KMS-11 (cell line): ENCODE measurements at regions not wholly inside any gene's neighbourhood (a gene's known extent, or its start where the extent isn't known, plus 50 kb on each side); places are given as distances from the start of the nearest gene placed in this dataset.
"Not testable (repeated sequence)": the region's sequence is repeated elsewhere in the genome, so short reads cannot be mapped to it uniquely, and the experiment has no call there.

Experiments used
- H2AFZ ChIP-seq: fragments of 200-600 bp; sonication (generic); 2 replicates; pipeline ENCODE4 v1.6.1; 2016; ENCODE audit warnings: antibody characterized with exemption, mixed run types, low read depth
- H3K27ac ChIP-seq: fragments of 200-600 bp; sonication (generic); 2 replicates; pipeline ENCODE4 v1.6.1; 2016; ENCODE audit warnings: mild to moderate bottlenecking, mixed run types
- H3K27me3 ChIP-seq: fragments of 200-600 bp; sonication (generic); 2 replicates; pipeline ENCODE4 v1.6.1; 2017; ENCODE audit warnings: mild to moderate bottlenecking, low read depth, mixed run types, moderate library complexity; ENCODE audit not compliant: insufficient read depth
- H3K36me3 ChIP-seq: fragments of 200-600 bp; sonication (generic); 2 replicates; pipeline ENCODE4 v1.6.1; 2017; ENCODE audit warnings: mild to moderate bottlenecking, mixed run types; ENCODE audit not compliant: insufficient read depth
- H3K4me1 ChIP-seq: fragments of 200-600 bp; sonication (generic); 2 replicates; pipeline ENCODE4 v1.6.1; 2016; ENCODE audit warnings: mild to moderate bottlenecking, low read depth, mixed run types; ENCODE audit not compliant: poor library complexity, severe bottlenecking
- H3K4me2 ChIP-seq: fragments of 200-600 bp; sonication (generic); 2 replicates; pipeline ENCODE4 v1.7.0; 2016; ENCODE audit warnings: mild to moderate bottlenecking, mixed run types
- H3K4me3 ChIP-seq: fragments of 200-600 bp; sonication (generic); IDR thresholded peaks from 2 replicates; pipeline ENCODE4 v1.6.1; 2017; ENCODE audit warnings: low read depth, low read length, mixed read lengths; ENCODE audit not compliant: insufficient read depth
- H3K79me2 ChIP-seq: fragments of 200-600 bp; sonication (generic); 2 replicates; pipeline ENCODE4 v1.6.1; 2016; ENCODE audit warnings: low read depth, mixed run types; ENCODE audit not compliant: insufficient read depth
- H3K9ac ChIP-seq: fragments of 200-600 bp; sonication (generic); 2 replicates; pipeline ENCODE4 v1.6.1; 2016; ENCODE audit warnings: mild to moderate bottlenecking, mixed run types
- H4K20me1 ChIP-seq: fragments of 200-600 bp; sonication (generic); 2 replicates; pipeline ENCODE4 v1.6.1; 2016; ENCODE audit warnings: mild to moderate bottlenecking, mixed run types; ENCODE audit not compliant: insufficient read depth
- TF ChIP-seq, protein P1 (sequence below): fragments of 200-600 bp; sonication (generic); conservative IDR thresholded peaks from 2 replicates; pipeline ENCODE4 v1.6.1; 2017; ENCODE audit warnings: low read depth, mild to moderate bottlenecking, antibody characterized with exemption, low read length, moderate library complexity, mixed read lengths

DNA sequence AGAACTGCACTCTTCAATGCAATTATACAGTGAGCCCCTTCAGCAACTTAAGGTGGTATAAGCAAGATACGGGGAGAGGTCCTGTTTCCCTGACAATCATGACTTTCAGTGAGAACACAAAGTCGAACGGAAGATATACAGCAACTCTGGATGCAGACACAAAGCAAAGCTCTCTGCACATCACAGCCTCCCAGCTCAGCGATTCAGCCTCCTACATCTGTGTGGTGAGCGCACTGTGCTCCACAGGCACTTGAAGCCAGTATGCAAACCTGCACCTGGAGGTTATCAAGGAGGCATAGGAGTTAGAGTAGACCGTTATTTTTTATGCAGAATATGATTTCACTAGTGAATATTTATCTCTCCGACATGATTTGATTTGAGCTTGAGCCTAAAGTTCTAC is 152.2 kb upstream of the OR4E1 start:
- TF ChIP-seq, protein P1, sequence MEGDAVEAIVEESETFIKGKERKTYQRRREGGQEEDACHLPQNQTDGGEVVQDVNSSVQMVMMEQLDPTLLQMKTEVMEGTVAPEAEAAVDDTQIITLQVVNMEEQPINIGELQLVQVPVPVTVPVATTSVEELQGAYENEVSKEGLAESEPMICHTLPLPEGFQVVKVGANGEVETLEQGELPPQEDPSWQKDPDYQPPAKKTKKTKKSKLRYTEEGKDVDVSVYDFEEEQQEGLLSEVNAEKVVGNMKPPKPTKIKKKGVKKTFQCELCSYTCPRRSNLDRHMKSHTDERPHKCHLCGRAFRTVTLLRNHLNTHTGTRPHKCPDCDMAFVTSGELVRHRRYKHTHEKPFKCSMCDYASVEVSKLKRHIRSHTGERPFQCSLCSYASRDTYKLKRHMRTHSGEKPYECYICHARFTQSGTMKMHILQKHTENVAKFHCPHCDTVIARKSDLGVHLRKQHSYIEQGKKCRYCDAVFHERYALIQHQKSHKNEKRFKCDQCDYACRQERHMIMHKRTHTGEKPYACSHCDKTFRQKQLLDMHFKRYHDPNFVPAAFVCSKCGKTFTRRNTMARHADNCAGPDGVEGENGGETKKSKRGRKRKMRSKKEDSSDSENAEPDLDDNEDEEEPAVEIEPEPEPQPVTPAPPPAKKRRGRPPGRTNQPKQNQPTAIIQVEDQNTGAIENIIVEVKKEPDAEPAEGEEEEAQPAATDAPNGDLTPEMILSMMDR = no peak
- Histone ChIP-seq H3K4me3 (no peak overlapping the region), H2AFZ (no peak overlapping the region), H3K27ac (no peak overlapping the region), H3K27me3 (no peaks in the 10 kb centered on the region), H3K9ac (no peak overlapping the region), H3K4me1 (no peaks in the 10 kb centered on the region), H3K4me2 (no peak overlapping the region), H3K79me2 (no peaks in the 10 kb centered on the region), H3K36me3 (no peaks in the 10 kb centered on the region), H4K20me1 (no peaks in the 10 kb centered on the region)

DNA sequence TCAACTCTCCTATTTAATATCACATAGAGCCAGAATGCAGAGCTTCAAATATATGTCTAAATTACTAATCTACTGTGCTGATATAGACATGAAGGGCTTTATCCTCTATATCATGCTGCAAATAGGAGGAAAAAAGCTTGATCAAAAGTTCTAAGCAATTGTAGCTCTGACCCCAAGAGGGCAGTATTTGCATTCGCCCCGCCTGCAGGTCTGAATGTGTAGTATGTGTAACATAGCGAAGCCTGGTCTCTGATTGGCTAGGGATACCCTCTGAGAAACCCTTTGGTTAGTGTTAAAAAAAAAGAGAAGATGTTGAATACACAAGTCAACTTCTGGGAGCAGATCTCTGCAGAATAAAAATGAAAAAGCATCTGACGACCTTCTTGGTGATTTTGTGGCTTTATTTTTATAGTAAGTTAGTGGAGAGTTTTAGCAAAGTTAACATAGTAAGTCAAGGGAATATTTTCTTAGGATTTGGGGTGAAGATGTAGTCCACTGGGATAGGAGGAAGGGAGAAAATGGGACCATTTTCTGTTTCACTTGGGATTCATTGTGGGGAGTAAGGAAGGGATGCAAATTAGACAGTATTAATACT is 151.6 kb upstream of the OR4E1 start:
- no peak overlapping the region for H2AFZ ChIP-seq
- H3K27me3 ChIP-seq = no peaks in the 10 kb centered on the region
- TF ChIP-seq, protein P1 = peak; percentile 70
- no peaks in the 10 kb centered on the region for H4K20me1 ChIP-seq
- no peaks in the 10 kb centered on the region for H3K4me1 ChIP-seq
- H3K9ac ChIP-seq = no peak overlapping the region
- H3K4me3 ChIP-seq = no peak overlapping the region
- H3K4me2 ChIP-seq = no peak overlapping the region
- no peaks in the 10 kb centered on the region for H3K79me2 ChIP-seq
- no peaks in the 10 kb centered on the region for H3K36me3 ChIP-seq
- no peak overlapping the region for H3K27ac ChIP-seq

GRCh38 chr14:21822109-21822508 is 148.5 kb upstream of the OR4E1 start:
- TF ChIP-seq, protein P1 = no peak
- no peaks in the 10 kb centered on the region for H3K36me3 ChIP-seq
- no peaks in the 10 kb centered on the region for H4K20me1 ChIP-seq
- H2AFZ ChIP-seq = no peak overlapping the region
- H3K4me3 ChIP-seq = no peak overlapping the region
- no peak overlapping the region for H3K9ac ChIP-seq
- no peaks in the 10 kb centered on the region for H3K27me3 ChIP-seq
- H3K27ac ChIP-seq = no peak overlapping the region
- H3K4me1 ChIP-seq = no peaks in the 10 kb centered on the region
- no peaks in the 10 kb centered on the region for H3K79me2 ChIP-seq
- H3K4me2 ChIP-seq = no peak overlapping the region

- Histone ChIP-seq H4K20me1 (no peaks in the 10 kb centered on the region), H3K4me3 (no peak overlapping the region), H3K4me2 (no peak overlapping the region), H3K27ac (no peak overlapping the region), H3K27me3 (no peaks in the 10 kb centered on the region), H3K9ac (no peak overlapping the region), H3K79me2 (no peaks in the 10 kb centered on the region), H3K36me3 (no peaks in the 10 kb centered on the region), H2AFZ (no peak overlapping the region), H3K4me1 (no peaks in the 10 kb centered on the region)
- TF ChIP-seq, protein P1 = no peak
Observed at GRCh38 chr14:21820631-21821030, 147.0 kb upstream of the OR4E1 start.

DNA sequence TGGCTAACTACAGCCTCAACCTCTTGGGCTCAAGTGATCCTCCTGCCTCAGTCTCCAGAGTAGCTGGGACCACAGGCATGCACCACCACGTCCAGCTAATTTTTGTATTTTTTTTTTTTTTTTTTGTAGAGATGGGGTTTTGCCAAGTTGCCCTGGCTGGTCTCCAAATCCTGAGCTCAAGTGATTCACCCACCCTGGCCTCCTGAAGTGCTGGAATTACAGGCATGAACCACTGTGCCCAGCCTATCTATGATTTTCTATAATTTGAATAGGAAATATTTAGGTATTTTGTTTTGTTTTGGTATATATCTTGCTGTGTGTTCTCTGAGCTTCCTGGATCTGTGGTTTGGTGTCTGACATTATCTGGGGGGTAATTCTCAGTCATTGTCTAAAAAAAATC is 146.3 kb upstream of the OR4E1 start:
- not testable (repeated sequence) for H3K9ac ChIP-seq, H3K79me2 ChIP-seq, H2AFZ ChIP-seq, H3K4me2 ChIP-seq, H3K4me1 ChIP-seq, H3K36me3 ChIP-seq, H3K4me3 ChIP-seq, H4K20me1 ChIP-seq, H3K27ac ChIP-seq, H3K27me3 ChIP-seq

DNA sequence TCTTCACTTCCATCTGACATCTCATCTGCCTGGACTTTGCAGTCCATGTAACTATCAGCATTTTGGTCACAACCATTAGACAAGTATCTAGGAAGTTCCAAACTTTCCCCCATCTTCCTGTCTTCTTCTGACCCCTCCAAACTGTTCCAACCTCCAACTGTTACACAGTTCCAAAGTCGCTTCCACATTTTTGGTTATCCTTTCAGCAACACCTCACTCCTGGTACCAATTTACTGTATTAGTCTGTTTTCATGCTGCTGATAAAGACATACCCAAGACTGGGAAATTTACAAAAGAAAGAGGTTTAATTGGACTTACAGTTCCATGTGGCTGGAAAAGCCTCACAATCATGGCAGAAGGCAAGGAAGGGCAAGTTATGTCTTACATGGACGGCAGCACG is 143.4 kb upstream of the OR4E1 start:
- H3K36me3 ChIP-seq, H4K20me1 ChIP-seq, H3K79me2 ChIP-seq, H3K9ac ChIP-seq, H2AFZ ChIP-seq, H3K4me2 ChIP-seq, H3K4me3 ChIP-seq, H3K27ac ChIP-seq, H3K4me1 ChIP-seq, H3K27me3 ChIP-seq: not testable (repeated sequence)
